Muscle layer of colon (tissue), 2 donors: ENCODE measurements at regions not wholly inside any gene's neighbourhood (a gene's known extent, or its start where the extent isn't known, plus 50 kb on each side); places are given as distances from the start of the nearest gene placed in this dataset.

Experiments
- H3K27ac ChIP-seq: one replicate; pipeline ENCODE4 v1.7.0; 2013; ENCODE audit warnings: low read depth, mild to moderate bottlenecking, low read length, moderate library complexity
- H3K27me3 ChIP-seq, 2 donors: one replicate each; pipeline ENCODE4 v1.7.0; 2013; ENCODE audit warnings: low read length in 2 of 2, mild to moderate bottlenecking in 2 of 2; ENCODE audit not compliant: insufficient read depth in 2 of 2, control insufficient read depth in 1 of 2
- H3K36me3 ChIP-seq: one replicate; pipeline ENCODE4 v1.7.0; 2013; ENCODE audit warnings: mild to moderate bottlenecking, low read length; ENCODE audit not compliant: insufficient read depth
- H3K4me1 ChIP-seq: one replicate; pipeline ENCODE4 v1.7.0; 2013; ENCODE audit warnings: mild to moderate bottlenecking, low read length; ENCODE audit not compliant: insufficient read depth
- H3K4me3 ChIP-seq, 2 donors: one replicate each; pipeline ENCODE4 v1.7.0; 2013; ENCODE audit warnings: low read length in 2 of 2, low read depth in 1 of 2, mild to moderate bottlenecking in 1 of 2, moderate library complexity in 1 of 2
- H3K9ac ChIP-seq: one replicate; pipeline ENCODE4 v1.7.0; 2013; ENCODE audit warnings: low read length
- H3K9me3 ChIP-seq: one replicate; pipeline ENCODE4 v1.7.0; 2013; ENCODE audit warnings: mild to moderate bottlenecking, low read length
- donor health status: abdominal sarcoma.
- donor health status: Adenocarcinoma of cecum.

DNA sequence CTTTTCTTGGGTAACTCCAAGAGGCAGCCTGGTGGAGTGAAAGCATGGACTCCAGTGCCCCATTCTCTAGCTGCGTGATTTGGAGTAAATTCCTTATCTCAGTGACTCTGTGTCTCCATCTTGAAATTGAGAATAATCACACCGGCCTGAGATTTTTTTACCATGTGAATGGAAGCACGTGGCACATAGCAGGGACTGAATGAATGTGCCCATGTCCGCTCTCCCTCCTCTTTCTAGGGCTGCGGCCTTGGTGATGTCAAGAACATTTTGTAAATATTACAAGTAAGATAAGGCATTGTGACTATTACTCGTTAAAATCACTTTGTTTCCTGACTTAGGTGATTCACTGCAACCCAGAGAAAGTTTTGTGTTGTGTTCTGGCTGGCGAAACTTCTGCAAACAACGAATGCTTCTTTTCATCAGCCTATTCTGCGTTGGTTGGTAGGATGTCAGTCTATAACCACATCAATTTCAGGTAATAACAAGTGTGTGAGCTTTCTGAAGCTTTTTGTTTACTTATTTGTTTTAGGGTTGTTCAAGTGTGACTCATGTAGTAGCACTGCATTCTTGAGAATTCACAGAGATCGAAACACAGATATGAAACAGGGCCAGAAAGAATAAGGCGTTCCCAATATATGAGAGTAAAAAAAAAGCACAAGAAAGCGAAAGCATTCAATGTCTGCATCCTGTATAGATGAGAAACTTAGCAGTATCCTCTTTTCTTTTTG lies 135.7 kb upstream of the SLC45A1 start:
- H3K4me1 ChIP-seq = no peaks in the 10 kb centered on the region
- no peak overlapping the region for H3K4me3 ChIP-seq
- H3K27me3 ChIP-seq = no peaks in the 10 kb centered on the region
- no peak overlapping the region for H3K27ac ChIP-seq
- H3K9me3 ChIP-seq = no peaks in the 10 kb centered on the region
- H3K36me3 ChIP-seq = no peaks in the 10 kb centered on the region
- H3K9ac ChIP-seq = no peak overlapping the region

GRCh38 chr1:8179132-8179793 lies 138.7 kb upstream of the SLC45A1 start:
- Histone ChIP-seq H3K27ac (no peak overlapping the region), H3K27me3 (no peaks in the 10 kb centered on the region), H3K4me1 (peaks cover 2% of the 10 kb centered on the region), H3K36me3 (no peaks in the 10 kb centered on the region), H3K9me3 (no peaks in the 10 kb centered on the region), H3K9ac (no peak overlapping the region), H3K4me3 (no peak overlapping the region)

DNA sequence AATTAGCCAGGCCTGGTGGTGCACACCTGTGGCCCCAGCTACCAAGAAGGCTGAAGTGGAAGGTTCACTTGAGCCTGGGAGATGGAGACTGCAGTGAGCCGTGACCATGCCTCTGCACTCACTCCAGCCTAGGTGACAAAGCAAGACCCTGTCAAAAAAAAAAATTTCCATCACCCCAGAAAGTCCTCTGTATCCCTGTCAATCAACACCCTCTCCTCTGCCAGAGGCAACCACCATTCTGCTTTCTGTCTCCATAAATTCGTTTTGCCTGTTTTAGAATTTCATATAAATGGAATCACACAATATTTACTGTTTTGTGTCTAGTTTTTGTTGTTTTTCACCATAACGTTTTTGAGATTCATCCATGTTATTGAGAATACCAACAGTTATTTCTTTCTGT lies 141.6 kb upstream of the SLC45A1 start:
- Histone ChIP-seq H3K27ac (no peak overlapping the region), H3K36me3 (no peaks in the 10 kb centered on the region), H3K4me3 (no peak overlapping the region), H3K27me3 (no peaks in the 10 kb centered on the region), H3K9ac (no peak overlapping the region), H3K4me1 (peaks cover 7% of the 10 kb centered on the region), H3K9me3 (no peaks in the 10 kb centered on the region)

- no peak overlapping the region for H3K4me3 ChIP-seq
- H3K9me3 ChIP-seq = no peaks in the 10 kb centered on the region
- peaks cover 16% of the 10 kb centered on the region for H3K4me1 ChIP-seq
- H3K27me3 ChIP-seq = no peaks in the 10 kb centered on the region
- H3K36me3 ChIP-seq = no peaks in the 10 kb centered on the region
- no peak overlapping the region for H3K9ac ChIP-seq
- peak overlapping the region; percentile 7 for H3K27ac ChIP-seq
Measured at GRCh38 chr1:8174807-8175206, 143.1 kb upstream of the SLC45A1 start.

- Histone ChIP-seq H3K27me3 (no peaks in the 10 kb centered on the region), H3K9me3 (no peaks in the 10 kb centered on the region), H3K36me3 (no peaks in the 10 kb centered on the region)
Measured at GRCh38 chr1:8171751-8172464, 145.8 kb upstream of the ERRFI1 start.

GRCh38 chr1:8170059-8170835 lies 144.1 kb upstream of the ERRFI1 start:
- Histone ChIP-seq H3K4me1 (peaks cover 33% of the 10 kb centered on the region), H3K36me3 (no peaks in the 10 kb centered on the region), H3K9me3 (no peaks in the 10 kb centered on the region), H3K27ac (peak overlapping the region; percentile 91), H3K4me3 (peak overlapping the region in 1 of 2 donors; percentile 43), H3K9ac (peak overlapping the region; percentile 20), H3K27me3 (no peaks in the 10 kb centered on the region)

More at GRCh38 chr1:8171751-8172464, 145.8 kb upstream of the ERRFI1 start:
- Histone ChIP-seq H3K9ac (no peak overlapping the region), H3K4me1 (peaks cover 24% of the 10 kb centered on the region), H3K4me3 (no peak overlapping the region), H3K27ac (no peak overlapping the region)

DNA sequence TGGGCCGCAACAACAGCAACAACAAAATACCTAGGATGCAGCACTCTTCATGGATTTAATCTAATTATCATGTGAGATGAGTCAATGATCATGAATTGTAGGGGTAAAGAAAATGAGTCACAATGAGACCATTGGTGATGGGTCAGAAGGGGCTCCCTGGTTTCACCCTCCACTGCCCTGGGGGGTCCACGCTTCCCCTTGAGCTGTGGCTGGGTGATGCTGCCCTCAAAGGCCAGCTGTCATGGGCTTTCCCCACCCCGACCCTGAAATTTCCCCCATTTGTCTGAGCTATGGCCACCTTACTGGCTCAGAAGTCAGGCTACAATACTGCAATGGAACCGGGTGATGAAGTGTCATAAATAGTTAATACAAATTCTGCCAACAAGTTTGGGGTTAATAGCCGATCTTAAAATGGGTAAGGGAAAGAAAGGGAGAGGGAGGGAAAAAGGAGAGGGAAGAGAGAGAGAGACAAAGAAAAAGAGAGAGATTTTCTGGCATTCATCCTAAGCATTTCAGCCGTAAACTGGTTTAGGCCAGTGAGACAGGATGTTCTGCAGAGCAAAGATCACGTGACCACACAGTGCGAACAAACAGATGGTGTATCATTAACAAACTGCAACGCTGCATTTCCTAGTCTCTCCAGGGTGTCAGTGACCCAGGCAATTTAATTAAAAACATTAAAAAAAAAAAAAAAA lies 143.4 kb upstream of the ERRFI1 start:
- Histone ChIP-seq H3K27ac (peak overlapping the region; percentile 91), H3K36me3 (no peaks in the 10 kb centered on the region), H3K4me1 (peaks cover 33% of the 10 kb centered on the region), H3K9ac (no peak overlapping the region), H3K27me3 (no peaks in the 10 kb centered on the region), H3K4me3 (peak overlapping the region in 1 of 2 donors; percentile 43), H3K9me3 (no peaks in the 10 kb centered on the region)

GRCh38 chr1:8167936-8168335 lies 141.8 kb upstream of the ERRFI1 start:
- Histone ChIP-seq H3K4me3 (no peak overlapping the region), H3K9ac (no peak overlapping the region), H3K27me3 (no peaks in the 10 kb centered on the region), H3K27ac (no peak overlapping the region), H3K4me1 (peaks cover 26% of the 10 kb centered on the region), H3K9me3 (no peaks in the 10 kb centered on the region), H3K36me3 (no peaks in the 10 kb centered on the region)

GRCh38 chr1:8166406-8166805 lies 140.3 kb upstream of the ERRFI1 start:
- Histone ChIP-seq H3K9ac (no peak overlapping the region), H3K4me3 (no peak overlapping the region), H3K36me3 (no peaks in the 10 kb centered on the region), H3K9me3 (no peaks in the 10 kb centered on the region), H3K27me3 (no peaks in the 10 kb centered on the region), H3K27ac (no peak overlapping the region), H3K4me1 (peaks cover 26% of the 10 kb centered on the region)

DNA sequence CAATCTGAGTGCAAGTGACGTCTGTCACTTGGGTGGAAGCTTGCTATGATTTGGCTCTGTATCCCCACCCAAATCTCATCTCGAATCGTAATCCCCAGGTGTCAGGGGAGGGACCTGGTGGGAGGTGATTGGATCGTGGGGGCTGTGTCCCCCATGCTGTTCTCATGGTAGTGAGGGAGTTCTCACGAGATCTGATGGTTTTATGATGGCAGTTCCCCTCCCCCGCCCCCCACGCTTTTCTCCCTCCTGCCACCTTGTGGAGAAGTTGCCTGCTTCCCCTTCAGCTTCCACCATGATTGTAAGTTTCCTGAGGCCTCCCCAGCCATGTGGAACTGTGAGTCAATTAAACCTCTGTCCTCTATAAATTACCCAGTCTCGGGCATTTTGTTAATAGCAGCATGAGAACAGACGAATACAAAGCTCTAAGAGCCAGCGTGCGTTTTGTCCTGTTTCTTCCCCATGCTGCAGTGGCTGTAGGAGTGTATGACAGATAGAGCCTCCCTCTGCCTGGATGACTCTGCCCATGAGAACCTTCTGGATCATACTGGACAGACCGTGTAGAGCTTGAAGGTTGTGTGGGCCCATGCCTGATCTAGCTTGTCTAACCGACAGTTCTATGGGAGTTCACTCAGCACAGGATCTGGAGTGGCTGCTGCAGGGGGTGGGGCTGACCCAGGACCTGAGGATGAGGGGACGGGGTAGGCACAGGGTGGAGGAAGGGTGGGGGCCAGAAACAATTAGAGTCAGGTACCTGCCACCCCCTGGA lies 139.7 kb upstream of the ERRFI1 start:
- Histone ChIP-seq H3K27ac (no peak overlapping the region), H3K27me3 (no peaks in the 10 kb centered on the region), H3K9ac (no peak overlapping the region), H3K4me1 (peaks cover 26% of the 10 kb centered on the region), H3K9me3 (no peaks in the 10 kb centered on the region), H3K4me3 (no peak overlapping the region), H3K36me3 (no peaks in the 10 kb centered on the region)
